AG20443 (cell line): ENCODE measurements at regions not wholly inside any gene's neighbourhood (a gene's known extent, or its start where the extent isn't known, plus 50 kb on each side); places are given as distances from the start of the nearest gene placed in this dataset.
"Not testable (repeated sequence)": the region's sequence is repeated elsewhere in the genome, so short reads cannot be mapped to it uniquely, and the experiment has no call there.

ENCODE experiments used
- DNase-seq: peaks from one replicate; pipeline ENCODE4 v3.0.0; 2012; ENCODE audit warnings: low spot score, mixed read lengths

DNA sequence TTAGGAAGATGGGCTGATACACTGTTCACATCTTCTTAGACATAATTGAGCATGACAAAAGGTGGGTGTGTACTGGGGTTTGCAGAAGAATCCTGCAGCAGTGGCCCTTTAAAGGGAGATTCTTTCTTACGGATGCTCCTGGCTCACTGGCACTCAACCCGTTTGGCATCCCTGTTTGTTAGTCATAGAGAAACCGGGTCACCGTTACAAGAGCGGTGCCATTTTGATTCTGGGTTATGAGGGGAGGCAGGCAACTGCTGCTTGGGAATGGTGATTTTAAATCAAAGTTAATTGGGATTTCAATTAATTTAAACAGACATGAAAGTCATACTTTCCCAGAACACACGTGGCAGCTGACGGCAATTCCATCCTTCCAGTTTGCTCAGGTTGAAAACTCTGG is 245.8 kb downstream of the AACS start:
- no peak for DNase-seq

DNA sequence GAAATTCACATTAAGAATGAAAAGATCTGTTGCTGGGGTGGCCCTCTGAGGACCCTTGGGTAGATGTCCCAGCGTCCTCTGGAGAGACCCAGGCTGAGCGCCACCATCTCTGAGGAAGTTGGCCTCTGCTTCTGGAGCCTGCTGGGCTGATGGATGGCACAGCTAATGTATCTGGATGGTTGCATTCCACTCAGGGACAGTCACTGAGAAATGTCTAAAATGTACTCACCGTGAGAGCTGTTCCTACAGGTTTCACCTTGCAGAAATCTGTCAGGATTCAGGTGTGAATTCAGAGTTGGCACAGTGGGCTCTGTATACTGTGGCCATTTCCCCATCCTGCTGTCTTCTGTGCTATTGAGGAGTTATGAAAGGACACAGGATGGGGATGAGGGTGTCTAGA is 247.2 kb downstream of the AACS start:
- DNase-seq = no peak

DNA sequence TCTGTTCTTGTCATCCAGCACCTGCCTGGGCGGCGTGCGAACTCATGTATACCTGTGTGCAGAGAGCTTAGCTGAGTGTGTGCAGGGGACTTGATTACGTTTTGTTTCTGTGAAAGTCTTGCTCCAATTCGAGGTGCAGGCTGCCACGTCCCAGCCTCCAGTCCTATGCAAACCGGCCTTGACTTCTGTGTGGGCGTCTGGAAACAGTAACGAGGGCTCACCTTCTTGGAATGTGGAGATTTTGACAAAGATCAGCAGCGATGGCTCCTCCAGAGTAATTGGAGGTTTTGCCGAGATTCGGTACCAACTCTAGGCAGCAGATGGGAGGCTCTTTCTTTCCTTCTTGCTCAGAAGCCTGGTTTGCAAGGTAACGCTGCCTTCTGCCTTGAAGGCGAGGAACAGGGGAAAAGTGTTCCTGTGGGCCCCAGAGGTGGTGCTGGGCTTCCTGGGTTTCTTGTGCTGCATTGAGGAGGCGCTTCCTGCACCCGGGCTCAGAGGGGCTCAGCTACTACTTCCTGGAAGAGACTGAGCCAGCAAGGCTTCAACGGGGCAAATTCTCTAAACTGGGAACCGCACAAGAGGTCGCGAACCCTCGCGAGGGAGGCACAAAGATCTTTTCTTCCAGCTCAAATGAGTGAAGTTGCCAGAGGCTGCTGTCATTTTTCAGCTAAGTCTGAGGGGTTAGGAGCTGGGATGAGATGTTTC is 249.0 kb downstream of the AACS start:
- no peak for DNase-seq

DNA sequence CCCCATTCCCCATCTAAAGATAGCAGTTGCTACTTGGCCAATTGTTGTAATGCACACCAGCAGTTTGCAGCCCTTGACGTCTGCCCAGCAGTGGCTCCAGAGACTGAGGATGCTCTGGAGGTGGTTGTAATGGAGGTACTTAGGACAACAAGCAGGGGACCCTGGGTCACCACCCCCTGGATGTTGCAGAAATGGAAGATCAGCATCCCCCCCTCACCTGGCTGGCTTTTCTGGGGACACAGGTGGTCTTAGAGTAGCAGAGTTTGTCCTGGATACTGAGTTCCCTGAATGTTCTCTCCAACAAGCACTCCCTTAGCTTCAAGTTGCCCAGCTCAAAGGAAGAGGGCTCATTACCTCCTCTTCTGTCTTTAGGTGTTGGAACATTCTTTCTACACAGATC is 250.5 kb downstream of the AACS start:
- DNase-seq = no peak

DNA sequence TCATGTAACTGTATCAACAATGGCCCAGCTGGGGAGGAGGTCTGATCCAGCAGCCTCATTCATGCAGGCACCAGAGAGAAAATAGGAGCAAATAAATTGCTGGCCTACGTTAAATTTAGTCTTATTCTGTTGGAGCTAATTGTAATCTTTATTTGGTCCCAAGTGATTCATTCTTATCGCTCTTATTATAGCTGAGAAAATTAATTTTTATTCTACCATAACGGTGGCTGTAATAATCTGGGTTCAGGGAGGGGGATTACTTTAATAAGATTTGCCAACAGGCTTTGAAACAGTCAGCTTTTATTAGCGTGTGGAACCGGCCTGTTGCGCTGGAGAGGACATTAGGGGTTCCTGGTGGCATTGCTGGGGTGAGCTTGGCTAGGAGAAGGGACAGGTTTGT is 254.9 kb downstream of the AACS start:
- DNase-seq = no peak

DNA sequence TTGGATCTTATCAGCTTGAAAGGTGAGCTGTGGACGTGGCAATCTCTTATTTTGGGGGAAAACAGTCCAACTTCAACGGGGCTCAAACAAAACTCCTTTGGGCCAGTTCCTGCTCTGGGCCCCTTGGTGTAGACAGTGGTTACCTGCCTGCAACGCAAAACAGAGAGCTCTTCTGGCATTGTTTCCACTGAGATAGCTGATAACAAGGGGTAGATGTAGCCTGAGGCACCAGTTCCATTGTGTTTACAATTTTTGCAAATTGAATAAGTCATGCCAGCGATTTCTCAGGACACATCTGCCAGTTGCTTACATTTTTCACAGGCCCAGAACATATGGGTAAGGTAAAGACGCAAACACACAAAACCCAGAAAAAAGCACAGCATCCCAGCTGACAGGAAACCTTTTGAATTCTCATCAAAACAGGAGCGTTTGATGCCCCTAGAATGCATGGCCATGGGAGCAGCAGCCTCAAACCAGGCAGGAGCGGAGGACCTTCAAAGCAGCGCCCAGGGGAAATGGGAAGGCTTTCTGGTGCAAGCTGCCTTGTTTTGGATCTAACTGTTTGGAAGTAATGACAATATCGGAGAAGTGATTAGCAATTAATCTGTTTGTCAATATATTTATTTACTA is 259.7 kb downstream of the AACS start:
- DNase-seq = no peak

DNA sequence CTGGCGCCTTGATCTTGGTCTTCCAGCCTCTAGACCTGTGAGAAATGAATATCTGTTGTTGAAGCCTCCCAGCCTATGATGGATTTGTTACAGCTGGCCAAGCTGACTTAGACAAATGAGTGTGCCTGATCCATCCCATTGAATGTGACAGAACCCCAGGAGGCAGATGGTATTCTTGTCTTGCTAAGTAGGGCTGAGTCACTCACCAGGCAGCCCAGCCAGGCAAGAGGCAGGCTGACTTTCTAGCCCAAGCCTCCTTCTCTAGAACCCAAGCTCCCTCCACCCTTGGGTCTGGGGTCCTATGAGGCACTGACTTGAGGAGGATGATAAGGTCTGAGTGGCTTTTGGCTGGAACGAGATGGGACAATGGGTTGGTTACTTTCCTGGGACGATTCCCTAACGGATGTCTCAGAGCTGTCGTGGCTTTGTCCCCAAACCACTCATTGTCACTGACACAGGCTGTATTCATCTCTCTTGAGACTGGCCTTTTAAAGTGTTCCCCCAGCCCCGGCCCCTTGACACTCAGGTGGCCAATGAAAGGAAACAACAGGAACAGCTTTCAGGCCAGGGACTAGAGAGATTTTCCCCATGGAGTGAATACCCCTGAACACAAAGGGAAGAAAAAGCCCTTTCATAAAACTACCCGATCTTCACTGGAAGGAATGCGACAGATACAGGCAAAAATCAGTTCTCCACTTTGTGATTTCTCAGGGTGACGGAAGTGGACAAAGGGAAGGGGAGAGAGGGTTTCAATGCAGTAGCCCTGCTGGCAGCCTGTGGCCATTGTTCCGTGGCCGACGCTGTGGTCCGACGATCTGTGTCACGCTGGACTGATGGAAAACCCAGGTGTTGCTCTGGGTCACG is 264.2 kb downstream of the AACS start:
- DNase-seq = no peak

DNA sequence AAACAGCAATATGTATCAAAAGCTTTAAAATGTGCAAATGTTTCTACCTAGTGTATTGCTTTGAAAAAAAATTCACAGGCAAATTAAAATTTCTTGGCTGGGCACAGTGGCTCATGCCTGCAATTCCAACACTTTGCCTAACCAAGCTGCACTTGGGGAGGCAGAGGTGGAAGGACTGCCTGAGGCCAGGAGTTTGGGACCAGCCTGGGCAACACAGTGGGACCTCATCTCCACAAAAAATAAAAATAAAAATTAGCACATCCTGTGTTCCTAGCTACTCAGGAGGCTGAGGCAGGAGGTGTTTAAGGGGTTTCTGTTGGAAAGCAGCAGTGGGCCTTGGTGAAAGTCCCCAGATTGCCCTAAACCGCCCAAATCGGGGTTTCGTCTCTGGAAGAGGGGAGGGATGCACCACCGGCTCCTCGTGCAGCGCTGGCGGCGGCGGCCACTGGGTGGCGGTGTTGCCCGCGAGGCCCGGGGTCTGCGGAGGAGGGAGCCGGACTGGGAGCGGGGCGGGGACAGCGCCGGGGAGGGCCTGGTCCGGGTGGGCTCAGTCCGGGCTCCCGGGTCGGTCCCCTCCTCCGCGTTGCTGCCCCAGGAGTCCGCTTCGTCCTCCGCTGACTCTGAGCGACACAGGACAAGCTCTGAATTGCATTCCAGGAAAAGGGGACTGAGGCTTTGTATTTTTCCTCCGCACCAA is 265.6 kb downstream of the AACS start:
- DNase-seq = peak; percentile 93

DNA sequence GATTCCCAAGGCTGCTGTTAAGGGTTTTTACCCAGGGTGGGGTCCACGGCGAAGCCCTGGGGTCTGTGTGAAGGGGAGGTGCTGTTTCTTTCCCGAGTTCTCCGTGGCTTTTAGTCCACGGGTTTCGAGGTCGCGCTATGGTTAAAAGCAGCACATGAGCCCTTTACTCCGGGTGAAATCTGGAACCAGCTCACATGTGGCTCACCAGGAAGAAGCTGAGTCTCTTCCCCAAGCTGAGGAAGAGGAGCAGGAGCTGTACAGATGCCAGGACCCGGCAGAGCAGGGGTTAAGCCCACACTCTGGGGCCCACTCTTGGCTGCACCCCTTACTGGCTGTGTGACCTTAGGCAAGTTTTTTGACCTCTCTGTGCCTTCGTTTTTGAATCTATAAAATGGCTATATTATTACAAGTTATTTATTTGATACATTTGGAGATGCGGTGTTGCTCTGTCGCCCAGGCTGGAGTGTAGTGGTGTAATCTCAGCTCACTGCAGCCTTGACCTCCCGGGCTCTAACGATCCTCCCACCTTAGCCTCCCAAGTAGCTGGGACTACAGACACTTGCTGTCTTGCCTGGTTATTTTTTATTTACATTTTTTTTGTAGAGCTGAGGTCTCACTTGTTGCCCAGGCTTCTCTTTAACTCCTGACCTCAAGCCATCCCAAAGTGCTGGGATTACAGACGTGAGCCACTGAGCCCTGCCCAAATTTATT is 266.3 kb downstream of the AACS start:
- DNase-seq = peak; percentile 21

DNA sequence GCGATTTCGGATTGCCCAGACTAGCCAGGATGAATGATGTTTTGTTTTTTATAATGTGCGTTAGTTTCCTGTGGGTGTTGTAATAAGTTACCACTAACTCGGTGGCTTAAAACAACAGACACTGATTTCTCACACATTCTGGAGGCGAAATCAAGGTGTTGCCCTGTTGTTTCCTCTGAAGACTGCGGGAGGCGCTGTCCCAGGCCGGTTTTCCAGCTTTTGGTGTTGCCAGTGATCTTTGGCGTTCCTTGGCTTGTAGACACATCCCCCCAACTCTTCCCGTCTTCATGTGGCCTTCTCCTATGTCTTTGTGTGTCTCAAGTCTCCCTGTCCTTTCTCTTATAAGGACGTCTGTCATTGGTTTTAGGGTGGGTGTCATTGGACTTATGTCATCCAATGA is 267.7 kb downstream of the AACS start:
- no peak for DNase-seq

DNA sequence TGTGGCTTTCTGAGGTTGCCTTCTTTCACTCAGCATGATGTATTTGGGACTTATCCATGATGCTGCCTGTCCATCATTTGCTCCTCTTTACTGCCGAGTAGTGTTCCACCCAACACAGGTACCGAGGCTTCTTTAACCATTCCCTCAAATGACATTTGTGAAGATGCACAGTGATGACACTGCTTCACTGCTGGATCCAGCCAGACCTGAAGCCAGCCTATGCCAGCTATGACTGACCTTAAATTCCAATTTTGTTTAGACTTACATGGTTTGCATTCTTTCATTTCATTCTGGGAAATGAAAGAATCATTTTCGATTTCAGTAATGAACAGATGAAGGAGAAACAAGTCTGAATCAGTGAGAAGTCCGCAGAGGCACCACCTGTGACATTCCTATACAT is 271.0 kb downstream of the AACS start:
- no peak for DNase-seq

DNA sequence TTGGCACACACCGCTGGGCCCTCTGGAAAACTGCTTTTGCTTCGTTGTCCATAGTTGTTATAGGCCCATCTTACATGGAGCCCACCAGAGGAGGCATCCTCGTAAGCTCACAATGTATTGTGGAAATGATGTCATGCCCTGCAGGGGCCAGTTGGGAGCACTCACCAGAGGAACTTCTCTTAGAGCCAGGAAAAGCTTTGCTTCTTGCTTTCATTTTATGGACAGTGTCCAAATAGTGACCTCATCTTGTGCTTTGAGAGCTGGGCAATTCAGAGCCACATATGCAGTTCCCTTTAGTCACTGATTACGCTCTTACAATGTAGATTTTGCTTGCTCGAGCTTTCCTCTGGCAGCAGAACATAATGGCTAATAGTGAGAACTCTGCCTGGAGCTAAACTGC is 275.6 kb downstream of the AACS start:
- DNase-seq = peak; percentile 15

DNA sequence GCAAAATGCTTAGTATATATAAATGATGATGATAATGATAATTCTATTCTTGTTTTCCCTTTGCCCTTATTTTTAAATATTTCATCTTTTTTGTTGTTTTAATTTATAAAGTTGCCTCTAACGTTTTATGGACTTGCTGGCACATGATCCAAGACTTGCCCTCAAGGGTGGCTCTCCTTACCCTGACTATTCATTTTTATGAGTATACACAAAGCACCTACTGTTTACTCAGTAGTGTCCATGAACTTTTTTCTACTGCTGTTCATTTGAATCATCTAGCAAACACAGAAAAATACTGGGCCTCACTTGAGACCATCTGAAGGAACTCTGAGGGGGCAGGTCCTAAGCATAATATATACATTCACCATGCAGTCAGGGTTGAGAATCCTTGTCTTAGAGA is 276.2 kb downstream of the AACS start:
- DNase-seq = no peak

DNA sequence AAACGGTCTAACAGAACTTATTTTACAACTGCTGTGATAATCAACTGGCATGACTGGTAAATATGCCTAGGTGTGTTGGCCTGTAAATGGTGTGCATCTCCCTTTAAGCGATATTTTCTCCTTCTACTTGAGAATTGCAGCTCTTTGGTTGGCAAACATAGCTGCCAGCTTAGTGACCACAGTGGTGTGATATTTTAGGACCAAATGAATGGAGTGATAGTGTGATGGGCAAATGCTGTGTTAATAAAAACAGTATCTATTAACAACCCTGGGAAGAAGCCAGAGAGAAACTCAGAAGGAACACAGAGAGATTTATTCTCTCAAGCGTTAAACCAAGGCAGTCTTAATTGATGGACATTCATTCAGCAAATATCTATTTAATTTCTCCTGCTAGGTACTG is 278.4 kb downstream of the AACS start:
- no peak for DNase-seq

DNA sequence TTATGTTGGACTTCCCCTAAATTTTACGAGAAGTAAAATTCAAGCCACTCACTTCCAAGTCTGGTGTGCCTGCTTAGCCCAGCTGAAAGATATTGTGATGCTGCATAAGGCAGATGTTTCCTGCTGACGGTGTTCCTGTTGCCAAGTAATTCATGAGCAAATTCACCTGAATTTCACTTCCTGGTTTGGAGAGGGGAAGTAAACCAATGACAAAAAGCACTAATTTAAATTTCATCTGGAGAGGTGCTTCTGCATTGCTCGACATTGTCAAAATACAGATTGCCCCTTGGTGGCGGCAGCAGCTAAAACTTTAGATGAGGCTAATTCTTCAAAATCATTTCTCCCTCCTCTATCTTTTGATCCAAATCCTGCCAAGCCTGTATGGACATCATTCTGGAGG is 281.1 kb downstream of the AACS start:
- DNase-seq = no peak

DNA sequence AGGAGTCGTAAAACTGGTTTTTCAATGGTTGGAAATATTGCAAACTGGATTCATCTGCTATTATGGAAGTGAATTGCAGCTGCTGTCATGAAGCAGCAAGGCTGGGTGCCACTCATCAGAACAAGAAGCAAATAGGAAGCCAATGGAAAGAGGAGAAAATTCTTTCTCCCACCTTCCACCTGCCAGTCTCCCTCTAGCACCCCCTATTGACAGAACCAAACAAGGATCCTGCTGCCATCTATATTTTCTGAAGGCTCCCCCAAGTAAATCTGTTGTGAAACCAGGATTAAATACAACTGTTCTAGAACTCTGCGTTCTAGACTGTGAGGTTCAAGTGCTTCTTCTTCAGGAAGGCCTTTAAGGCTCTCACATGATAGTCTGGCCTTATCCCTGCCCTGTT is 286.6 kb downstream of the AACS start:
- no peak for DNase-seq

DNA sequence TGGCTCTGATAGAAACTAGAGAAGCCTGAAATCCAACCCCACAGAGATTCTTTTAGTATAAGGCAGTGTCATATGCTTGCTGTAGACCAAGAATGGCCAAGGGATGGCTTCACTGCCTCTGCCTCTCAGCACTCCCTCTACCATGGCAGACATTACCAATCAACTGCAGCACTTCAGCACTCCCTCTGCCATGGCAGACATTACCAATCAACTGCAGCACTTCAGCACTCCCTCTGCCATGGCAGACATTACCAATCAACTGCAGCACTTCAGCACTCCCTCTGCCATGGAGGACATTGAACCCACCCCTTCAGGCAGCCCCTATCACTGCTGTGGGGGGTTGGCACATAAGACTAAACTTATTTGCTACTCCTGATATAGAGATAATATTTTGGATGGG is 287.8 kb downstream of the AACS start:
- not testable (repeated sequence) for DNase-seq

DNA sequence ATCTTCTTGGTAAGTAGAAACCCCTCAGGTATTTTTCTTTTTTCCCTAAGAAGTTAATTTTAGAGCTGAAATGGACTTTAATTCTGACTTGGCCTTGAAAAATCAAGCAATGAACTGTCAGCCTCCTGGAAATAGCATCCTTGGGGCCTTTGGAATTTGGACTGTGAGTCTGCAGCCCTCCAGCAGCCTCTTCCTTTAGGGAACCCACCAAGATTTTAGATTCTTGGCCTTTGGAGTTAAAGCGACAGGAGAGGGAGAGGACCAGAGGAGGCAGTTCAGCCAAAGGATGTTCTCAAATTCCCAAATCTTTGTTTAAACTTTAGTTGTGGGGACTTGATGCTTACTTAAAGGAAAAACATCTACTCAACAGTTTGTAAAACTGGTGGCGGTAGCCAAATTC is 288.6 kb downstream of the AACS start:
- DNase-seq = no peak

DNA sequence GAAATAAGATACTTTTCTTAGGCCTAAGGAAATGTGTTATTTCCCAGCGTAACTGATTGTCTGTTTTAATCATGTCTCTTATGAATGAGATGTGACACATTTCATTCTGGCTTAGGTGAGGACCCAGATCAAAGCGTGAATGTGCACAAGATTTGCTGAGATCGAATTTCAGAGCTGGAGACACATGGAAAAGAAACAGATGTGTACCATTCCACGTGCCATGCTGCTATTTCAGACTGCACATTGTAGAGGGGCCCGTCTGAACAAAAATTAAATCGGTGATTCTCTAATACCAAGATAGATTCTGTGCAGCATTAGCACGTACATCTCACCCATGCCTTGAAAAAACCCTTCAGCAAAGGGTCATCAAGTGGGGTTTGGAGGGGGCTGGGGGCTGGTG is 290.4 kb downstream of the AACS start:
- DNase-seq = no peak

DNA sequence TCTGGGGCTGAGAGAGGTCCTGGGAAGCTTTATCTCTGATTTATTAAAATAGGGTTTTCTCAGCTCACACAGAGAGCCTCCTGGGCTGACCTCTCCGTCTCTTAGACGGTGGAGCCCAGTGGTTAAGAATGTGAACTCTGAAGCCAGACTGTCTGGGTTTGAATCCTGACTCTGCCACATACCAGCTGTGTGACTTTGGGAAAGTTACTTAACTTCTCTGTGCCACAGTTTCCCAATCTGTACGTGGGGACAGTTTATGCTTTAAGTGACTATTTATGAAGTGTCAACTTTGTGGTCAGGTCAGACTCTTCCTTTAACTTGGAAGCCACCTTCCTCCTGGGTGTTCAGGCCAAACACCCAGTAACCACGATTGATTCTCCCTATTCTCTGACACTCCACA is 290.9 kb downstream of the AACS start:
- no peak for DNase-seq

DNA sequence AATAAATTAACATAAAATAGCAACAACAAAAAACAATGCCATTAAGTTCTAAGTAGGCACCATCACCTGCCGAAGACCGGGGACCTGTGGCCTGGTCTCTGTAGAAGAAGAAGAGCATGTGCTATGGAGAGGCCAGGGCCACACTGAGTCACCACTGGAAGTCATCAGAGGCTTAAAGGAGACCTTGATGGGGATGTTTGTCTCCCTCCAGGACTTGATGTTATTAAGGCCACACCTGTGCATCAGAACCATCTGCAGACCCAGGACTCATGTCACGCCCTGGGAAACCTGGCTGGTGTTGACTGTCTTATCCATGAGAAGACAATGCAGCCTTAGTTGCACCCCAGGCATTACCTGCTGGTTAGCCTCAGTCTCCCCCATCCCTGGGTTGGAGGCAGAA is 292.3 kb downstream of the AACS start:
- DNase-seq = no peak

DNA sequence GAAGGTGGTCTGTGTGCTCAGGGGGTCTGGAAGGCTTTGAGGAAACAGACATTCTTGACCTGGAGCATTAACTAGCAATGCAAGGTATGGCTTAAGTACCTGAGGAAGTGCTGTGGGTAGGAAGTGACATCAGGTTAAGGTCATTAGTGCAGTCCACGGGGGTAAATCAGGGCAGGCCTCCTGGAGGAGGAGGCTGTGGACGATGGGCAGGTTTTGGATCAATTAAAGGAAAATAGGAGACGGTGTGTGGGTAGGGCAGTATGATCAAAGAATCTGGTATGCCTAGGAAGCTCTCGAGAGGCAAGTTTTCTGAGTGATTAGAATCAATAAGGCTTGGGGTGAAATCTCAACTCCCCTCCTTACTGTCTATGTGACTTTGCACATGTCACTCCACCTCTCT is 295.3 kb downstream of the AACS start:
- DNase-seq = no peak
